GM18499 (cell line): ENCODE measurements at regions not wholly inside any gene's neighbourhood (a gene's known extent, or its start where the extent isn't known, plus 50 kb on each side); places are given as distances from the start of the nearest gene placed in this dataset.
"Not testable (repeated sequence)": the region's sequence is repeated elsewhere in the genome, so short reads cannot be mapped to it uniquely, and the experiment has no call there.

Experiments used
- ATAC-seq: cut with Tn5 transposase; IDR thresholded peaks from one replicate; pipeline ENCODE4 v1.9.1; 2021; ENCODE audit warnings: moderate number of reproducible peaks; ENCODE audit not compliant: insufficient read depth, unreplicated experiment

DNA sequence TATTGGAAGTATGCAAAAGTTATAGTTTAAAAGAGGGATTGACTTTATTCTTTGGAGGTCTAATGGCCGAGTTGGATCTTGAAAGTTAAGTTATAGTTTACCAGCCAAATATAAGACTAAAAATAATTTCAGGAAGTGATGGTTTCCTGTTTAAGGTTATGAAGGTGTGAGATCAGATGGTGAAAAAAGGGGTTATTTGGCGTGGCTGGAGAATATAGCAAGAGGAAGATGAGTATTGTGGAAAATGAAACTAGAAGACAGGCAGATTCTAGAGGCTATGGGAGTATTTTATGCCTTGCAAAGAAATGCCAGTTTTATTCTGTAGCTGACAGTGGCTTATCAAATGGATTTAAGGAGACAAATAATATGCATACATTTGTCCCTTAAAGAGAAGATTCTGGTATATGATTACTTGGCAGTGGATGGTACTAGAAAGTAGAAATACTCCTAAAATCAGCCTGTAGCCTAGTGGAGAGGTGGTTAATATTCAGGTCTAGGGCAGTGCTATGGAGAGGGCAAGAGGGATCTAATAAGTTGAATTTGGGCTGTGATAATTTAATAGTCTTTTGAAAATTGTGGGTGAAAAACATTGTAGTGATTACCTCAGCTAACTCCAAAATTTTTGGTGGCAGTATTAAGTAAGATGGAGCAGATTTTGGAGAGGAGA lies 1091.8 kb upstream of the ATXN7L3B start:
- ATAC-seq, result peak; percentile 95

GRCh38 chr12:73452672-73453469 lies 1084.8 kb upstream of the ATXN7L3B start:
- ATAC-seq, result peak; percentile 55

DNA sequence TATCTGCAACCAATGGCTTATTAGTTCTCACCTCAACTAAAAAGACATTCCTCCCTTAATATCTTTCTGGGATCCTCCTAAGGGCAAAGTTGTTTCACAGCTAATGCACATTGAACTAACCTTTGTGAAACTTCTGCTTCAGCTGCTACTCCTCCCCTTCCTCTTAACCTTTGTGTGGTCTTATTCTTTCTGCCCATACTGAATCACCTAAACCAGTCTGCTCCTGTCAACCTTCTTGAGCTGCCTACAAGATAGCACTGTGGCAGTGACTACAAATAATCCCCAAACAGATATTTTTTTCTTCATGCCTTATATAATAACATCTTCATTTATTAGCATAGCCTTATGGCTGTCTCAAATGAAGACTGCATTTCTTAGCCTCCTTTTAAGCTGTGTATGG lies 1077.4 kb upstream of the ATXN7L3B start:
- ATAC-seq, result no peak

- no peak for ATAC-seq
Measured at GRCh38 chr12:73465106-73465505, 1072.5 kb upstream of the ATXN7L3B start.

DNA sequence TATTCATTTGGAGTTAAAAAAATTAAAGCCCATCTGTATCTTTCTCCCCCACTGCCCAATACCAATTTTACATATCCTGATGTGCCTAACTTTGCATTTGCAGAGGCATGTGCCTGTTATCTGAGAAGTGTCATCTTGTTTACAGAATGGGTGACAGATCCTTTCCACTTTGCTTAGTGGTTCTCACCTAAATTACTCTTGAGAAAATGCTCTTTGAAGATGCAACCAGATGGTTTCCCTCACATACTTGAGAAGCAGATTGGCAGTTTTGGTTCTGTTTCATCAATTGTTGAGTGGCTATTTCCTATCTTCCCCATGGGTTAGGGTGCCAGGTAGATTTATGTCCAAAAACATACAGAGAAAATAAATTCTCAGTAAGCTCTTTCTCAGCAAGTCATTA lies 1051.4 kb upstream of the ATXN7L3B start:
- no peak for ATAC-seq

GRCh38 chr12:73506611-73507010 lies 1031.0 kb upstream of the ATXN7L3B start:
- no peak for ATAC-seq

- ATAC-seq, result no peak
Measured at GRCh38 chr12:73514672-73515071, 1023.0 kb upstream of the ATXN7L3B start.

GRCh38 chr12:73517859-73518258 lies 1019.8 kb upstream of the ATXN7L3B start:
- no peak for ATAC-seq

DNA sequence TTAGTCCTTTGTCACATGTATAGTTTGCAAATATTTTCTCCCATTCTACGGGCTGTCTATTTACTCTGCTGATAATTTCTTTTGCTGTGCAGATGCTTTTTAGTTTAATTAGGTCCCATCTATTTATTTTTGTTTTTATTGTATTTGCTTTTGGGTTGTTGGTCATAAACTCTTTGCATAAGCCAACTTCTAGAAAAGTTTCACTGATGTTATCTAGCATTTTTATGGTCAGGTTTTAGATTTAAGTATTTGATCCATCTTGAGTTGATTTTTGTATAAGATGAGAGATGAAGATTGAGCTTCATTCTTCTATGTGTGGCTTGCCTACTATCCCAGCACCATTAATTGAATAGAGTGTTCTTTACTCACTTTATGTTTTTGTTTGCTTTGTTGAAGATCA lies 1008.4 kb upstream of the ATXN7L3B start:
- ATAC-seq, result no peak

- ATAC-seq, result no peak
Measured at GRCh38 chr12:73529954-73530353, 1007.7 kb upstream of the ATXN7L3B start.

GRCh38 chr12:73531752-73532151 lies 1005.9 kb upstream of the ATXN7L3B start:
- ATAC-seq, result no peak

DNA sequence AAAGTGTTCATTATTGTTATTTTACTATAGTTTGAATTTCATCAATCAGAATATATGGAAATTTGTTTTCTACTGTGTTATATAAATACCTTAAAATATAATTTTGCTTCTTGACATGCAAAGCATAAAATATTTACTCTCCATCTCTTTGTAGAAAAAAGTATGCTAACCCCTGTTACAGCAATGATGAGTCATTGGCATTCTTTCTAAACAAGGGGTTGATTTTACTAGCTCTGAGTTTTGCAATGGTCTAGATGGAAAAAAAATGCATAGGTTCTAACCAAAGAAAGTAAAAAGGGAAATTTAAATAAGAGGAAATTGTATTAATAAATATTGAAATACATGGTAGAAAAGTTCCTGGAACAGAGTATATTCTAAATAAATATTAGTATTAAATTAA lies 990.2 kb upstream of the ATXN7L3B start:
- no peak for ATAC-seq

GRCh38 chr12:73585136-73585535 lies 952.5 kb upstream of the ATXN7L3B start:
- ATAC-seq, result no peak

DNA sequence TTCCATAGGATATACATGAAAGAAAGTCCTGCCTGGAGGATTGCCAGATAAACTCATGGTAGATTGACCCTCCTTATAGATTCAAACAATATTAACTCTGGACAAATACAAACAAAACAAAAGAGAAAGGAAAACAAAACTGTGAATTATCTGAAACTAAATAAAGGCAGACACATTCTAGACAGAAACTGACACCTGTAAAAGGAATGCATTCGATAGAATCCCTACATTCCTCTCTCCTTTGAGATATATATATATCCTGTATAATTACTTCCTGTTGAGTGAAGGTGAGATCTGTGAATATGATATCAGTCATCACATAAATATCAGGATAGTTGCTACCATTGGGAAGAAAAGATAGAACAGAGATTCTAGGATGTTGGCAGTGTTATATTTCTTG lies 948.4 kb upstream of the ATXN7L3B start:
- ATAC-seq, result no peak

GRCh38 chr12:73598626-73599025 lies 939.0 kb upstream of the ATXN7L3B start:
- ATAC-seq, result no peak

- ATAC-seq, result no peak
Measured at GRCh38 chr12:73599268-73599667, 938.4 kb upstream of the ATXN7L3B start.

DNA sequence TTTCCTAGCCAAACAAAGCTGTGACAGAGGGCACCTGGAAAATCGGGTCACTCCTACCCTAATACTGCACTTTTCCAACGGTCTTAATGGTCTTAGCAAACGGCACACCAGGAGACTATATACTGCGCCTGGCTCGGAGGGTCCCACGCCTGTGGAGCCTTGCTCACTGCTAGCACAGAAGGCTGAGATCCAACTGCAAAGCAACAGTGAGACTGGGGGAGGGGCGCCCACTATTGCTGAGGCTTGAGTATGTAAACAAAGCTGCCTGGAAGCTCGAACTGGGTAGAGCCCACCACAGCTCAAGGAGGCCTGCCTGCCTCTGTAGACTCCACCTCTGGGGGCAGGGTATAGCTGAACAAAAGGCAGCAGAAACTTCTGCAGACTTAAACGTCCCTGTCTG lies 931.7 kb upstream of the ATXN7L3B start:
- ATAC-seq, result not testable (repeated sequence)

DNA sequence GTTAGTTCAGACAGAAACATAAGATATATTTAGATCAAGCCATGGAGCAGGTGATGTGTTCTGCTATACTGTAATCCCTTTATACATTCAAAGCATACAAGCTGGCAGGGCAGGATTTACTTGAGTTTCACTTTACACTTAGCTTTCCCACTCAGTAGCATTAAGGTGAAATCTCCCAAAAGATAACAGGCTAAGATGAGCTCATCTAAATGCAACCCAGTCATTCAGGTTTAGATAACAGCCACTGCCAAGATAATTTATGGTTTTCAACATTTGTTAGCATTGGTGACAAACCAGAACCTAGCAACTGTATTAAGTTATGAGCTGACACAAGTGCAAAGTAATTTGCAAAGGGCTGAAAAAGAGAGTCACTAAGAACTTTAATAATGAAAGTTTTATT lies 925.1 kb upstream of the ATXN7L3B start:
- ATAC-seq, result no peak

DNA sequence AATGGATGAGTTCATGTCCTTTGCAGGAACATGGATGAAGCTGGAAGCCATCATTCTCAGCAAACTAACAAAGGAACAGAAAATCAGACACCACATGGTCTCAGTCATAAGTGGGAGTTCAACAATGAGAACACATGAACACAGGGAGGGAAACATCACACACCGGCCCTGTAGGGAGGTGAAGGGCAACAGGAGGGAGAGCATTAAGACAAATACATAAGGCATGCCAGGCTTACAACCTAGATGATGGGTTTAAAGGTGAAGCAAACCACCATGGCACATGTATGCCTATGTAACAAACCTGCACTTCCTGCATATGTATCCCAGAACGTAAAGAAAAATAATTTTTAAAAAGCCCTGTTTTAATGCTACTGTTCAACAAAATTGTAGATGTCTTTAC lies 914.2 kb upstream of the ATXN7L3B start:
- no peak for ATAC-seq

DNA sequence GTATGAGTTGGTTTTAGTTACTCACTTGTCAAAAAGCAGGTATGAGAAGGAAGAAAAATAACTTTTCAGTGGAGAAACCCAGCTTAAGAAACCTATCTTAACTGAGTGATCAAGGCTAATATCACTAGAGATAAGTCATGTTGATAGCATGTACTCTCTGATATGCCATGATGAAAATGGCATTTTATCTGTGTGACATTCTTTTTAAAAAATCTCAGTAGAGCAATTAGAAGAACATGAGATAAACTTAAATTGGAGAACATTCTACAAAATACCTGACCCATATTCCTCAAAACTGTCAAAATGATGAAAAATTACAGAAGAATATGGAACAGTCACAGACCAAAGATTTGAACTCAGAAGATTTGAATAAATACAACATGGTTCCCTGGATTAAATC lies 912.4 kb upstream of the ATXN7L3B start:
- no peak for ATAC-seq

DNA sequence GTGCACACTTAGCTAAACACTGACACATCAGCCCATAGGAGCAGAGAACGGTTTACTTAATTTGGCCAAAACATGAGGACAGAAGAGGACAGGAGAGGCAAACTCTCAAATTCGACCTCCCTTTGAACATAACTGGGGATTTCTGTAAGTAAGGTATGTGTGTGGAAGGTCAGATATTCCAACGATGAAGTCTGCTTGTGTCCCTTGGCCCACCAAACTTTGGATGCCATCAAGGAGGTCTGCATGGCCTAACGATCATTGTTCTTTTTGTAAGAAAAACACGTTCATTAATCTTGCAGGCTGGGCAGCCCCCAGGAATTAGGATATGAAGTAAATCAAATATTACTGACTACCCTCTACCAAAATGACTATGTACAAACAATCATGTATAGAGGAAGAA lies 908.5 kb upstream of the ATXN7L3B start:
- no peak for ATAC-seq
